Endothelial cell (in vitro differentiated cells): ENCODE measurements at regions not wholly inside any gene's neighbourhood (a gene's known extent, or its start where the extent isn't known, plus 50 kb on each side); places are given as distances from the start of the nearest gene placed in this dataset.
"Not testable (repeated sequence)": the region's sequence is repeated elsewhere in the genome, so short reads cannot be mapped to it uniquely, and the experiment has no call there.

Experiments
- DNase-seq: peaks from one replicate; pipeline ENCODE4 v3.0.0; 2021; ENCODE audit warnings: low spot score
- H3K27ac Mint-ChIP-seq: one replicate; pipeline ENCODE4 v1.8.0; 2021; ENCODE audit warnings: mixed read lengths, inconsistent platforms; ENCODE audit not compliant: unreplicated experiment
- H3K27me3 Mint-ChIP-seq: one replicate; pipeline ENCODE4 v1.8.0; 2021; ENCODE audit warnings: mild to moderate bottlenecking, moderate library complexity, mixed read lengths, inconsistent platforms; ENCODE audit not compliant: unreplicated experiment
- H3K36me3 Mint-ChIP-seq: one replicate; pipeline ENCODE4 v1.8.0; 2021; ENCODE audit warnings: mild to moderate bottlenecking, low read depth, mixed read lengths, inconsistent platforms; ENCODE audit not compliant: unreplicated experiment
- H3K4me1 Mint-ChIP-seq: one replicate; pipeline ENCODE4 v1.8.0; 2021; ENCODE audit warnings: mild to moderate bottlenecking, mixed read lengths, inconsistent platforms; ENCODE audit not compliant: unreplicated experiment
- H3K4me3 Mint-ChIP-seq: one replicate; pipeline ENCODE4 v1.8.0; 2021; ENCODE audit warnings: mild to moderate bottlenecking, mixed read lengths, inconsistent platforms; ENCODE audit not compliant: unreplicated experiment
- H3K9me3 Mint-ChIP-seq: one replicate; pipeline ENCODE4 v1.8.0; 2021; ENCODE audit warnings: mixed read lengths, inconsistent platforms; ENCODE audit not compliant: unreplicated experiment
- CTCF ChIP-seq: fragments of 200-600 bp; sonication (generic); IDR thresholded peaks from one replicate; pipeline ENCODE4 v1.5.0; 2021; ENCODE audit warnings: antibody characterized with exemption; ENCODE audit not compliant: unreplicated experiment

GRCh38 chr2:166647935-166648334, 153.9 kb upstream of the SCN7A start:
- Mint-ChIP-seq H3K36me3 (no peaks in the 10 kb centered on the region), H3K27me3 (no peaks in the 10 kb centered on the region), H3K4me1 (no peaks in the 10 kb centered on the region), H3K9me3 (no peaks in the 10 kb centered on the region), H3K27ac (no peak overlapping the region), H3K4me3 (no peak overlapping the region)
- DNase-seq = no peak
- no peak for TF ChIP-seq CTCF

- Mint-ChIP-seq H3K4me1 (no peaks in the 10 kb centered on the region), H3K27me3 (no peaks in the 10 kb centered on the region), H3K9me3 (no peaks in the 10 kb centered on the region), H3K4me3 (no peak overlapping the region), H3K27ac (no peak overlapping the region), H3K36me3 (no peaks in the 10 kb centered on the region)
- no peak for TF ChIP-seq CTCF
- no peak for DNase-seq
Observed at GRCh38 chr2:166643980-166644379, 149.9 kb upstream of the SCN7A start.

GRCh38 chr2:166641516-166641915, 147.5 kb upstream of the SCN7A start:
- not testable (repeated sequence) for H3K9me3 Mint-ChIP-seq, H3K4me1 Mint-ChIP-seq, H3K27ac Mint-ChIP-seq, DNase-seq, H3K36me3 Mint-ChIP-seq, H3K27me3 Mint-ChIP-seq, H3K4me3 Mint-ChIP-seq

- Mint-ChIP-seq H3K27me3 (peaks cover 2% of the 10 kb centered on the region), H3K27ac (no peak overlapping the region), H3K4me3 (no peak overlapping the region), H3K4me1 (peaks cover 20% of the 10 kb centered on the region), H3K36me3 (no peaks in the 10 kb centered on the region), H3K9me3 (no peaks in the 10 kb centered on the region)
- DNase-seq = no peak
- TF ChIP-seq CTCF = no peak
Observed at GRCh38 chr2:166637051-166637450, 143.0 kb upstream of the SCN7A start.

- DNase-seq = no peak
- no peaks in the 10 kb centered on the region for H3K36me3 Mint-ChIP-seq
- peaks cover 2% of the 10 kb centered on the region for H3K27me3 Mint-ChIP-seq
- H3K4me3 Mint-ChIP-seq = no peak overlapping the region
- H3K4me1 Mint-ChIP-seq = peaks cover 30% of the 10 kb centered on the region
- no peak for TF ChIP-seq CTCF
- no peak overlapping the region for H3K27ac Mint-ChIP-seq
- no peaks in the 10 kb centered on the region for H3K9me3 Mint-ChIP-seq
Observed at GRCh38 chr2:166634706-166635105, 140.7 kb upstream of the SCN7A start.

- Mint-ChIP-seq H3K4me3 (no peak overlapping the region), H3K36me3 (no peaks in the 10 kb centered on the region), H3K9me3 (no peaks in the 10 kb centered on the region), H3K27ac (no peak overlapping the region), H3K27me3 (peaks cover 2% of the 10 kb centered on the region), H3K4me1 (peaks cover 30% of the 10 kb centered on the region)
- TF ChIP-seq CTCF = no peak
- DNase-seq = no peak
Observed at GRCh38 chr2:166632616-166633015, 138.6 kb upstream of the SCN7A start.
